MCF 10A (cell line): ENCODE measurements at regions not wholly inside any gene's neighbourhood (a gene's known extent, or its start where the extent isn't known, plus 50 kb on each side); places are given as distances from the start of the nearest gene placed in this dataset.
A peak's percentile ranks its signal among the peaks of the same experiment; 100 is the strongest.

Experiments used
- BruUV-seq: library from RNA; stranded (reverse); fragments of 400-500 nt; replicated peaks from 2 replicates; lab custom pipeline; 2021; lab: Mats Ljungman, UMichigan
- CTCF ChIA-PET: fragments of 300-600 bp; sonication (Branson Sonifier 250); formaldehyde crosslinking; extraction: SDS; loops from one replicate; lab custom pipeline; 2021; ENCODE audit warnings: antibody characterized with exemption, inconsistent platforms; lab: Yijun Ruan, JAX
- POLR2A ChIA-PET: fragments of 300-600, 350-650 bp; sonication (Branson Sonifier 250); formaldehyde crosslinking; extraction: SDS; loops from one replicate; lab custom pipeline; 2020; ENCODE audit warnings: antibody characterized with exemption, inconsistent platforms; lab: Yijun Ruan, JAX
- DNase-seq: peaks from one replicate; pipeline ENCODE4 v3.0.0-alpha.2; 2018; ENCODE audit not compliant: unreplicated experiment
- H3K27ac Mint-ChIP-seq: one replicate; pipeline ENCODE4 v1.8.0; 2022; ENCODE audit warnings: mild to moderate bottlenecking, low read depth, mixed read lengths; ENCODE audit not compliant: unreplicated experiment
- H3K27me3 Mint-ChIP-seq: one replicate; pipeline ENCODE4 v1.8.0; 2022; ENCODE audit warnings: mixed read lengths; ENCODE audit not compliant: insufficient read depth, unreplicated experiment
- H3K36me3 Mint-ChIP-seq: one replicate; pipeline ENCODE4 v1.8.0; 2022; ENCODE audit warnings: mild to moderate bottlenecking, moderate library complexity, mixed read lengths; ENCODE audit not compliant: insufficient read depth, unreplicated experiment
- H3K4me1 Mint-ChIP-seq: one replicate; pipeline ENCODE4 v1.8.0; 2022; ENCODE audit warnings: mixed read lengths; ENCODE audit not compliant: insufficient read depth, unreplicated experiment
- H3K4me3 Mint-ChIP-seq: one replicate; pipeline ENCODE4 v1.8.0; 2022; ENCODE audit warnings: mild to moderate bottlenecking, moderate library complexity, mixed read lengths; ENCODE audit not compliant: unreplicated experiment
- H3K9me3 Mint-ChIP-seq: one replicate; pipeline ENCODE4 v1.8.0; 2022; ENCODE audit warnings: mixed read lengths; ENCODE audit not compliant: unreplicated experiment
- CTCF ChIP-seq: fragments of 200-600 bp; IDR thresholded peaks from one replicate; pipeline ENCODE4 v1.8.0; 2022; ENCODE audit warnings: antibody characterized with exemption, mild to moderate bottlenecking; ENCODE audit not compliant: unreplicated experiment
- intact Hi-C: fragments of 100-400 bp; cut with micrococcal nuclease; formaldehyde crosslinking; loops from 2 replicates; pipeline ENCODE4 v1.14.1; 2022

- Mint-ChIP-seq H3K9me3 (no peaks in the 10 kb centered on the region), H3K4me3 (no peak overlapping the region), H3K27ac (no peak overlapping the region), H3K4me1 (peaks cover 5% of the 10 kb centered on the region), H3K36me3 (no peaks in the 10 kb centered on the region), H3K27me3 (no peaks in the 10 kb centered on the region)
- no TSS peak for BruUV-seq
- TF ChIP-seq CTCF: no peak
- POLR2A ChIA-PET: interaction anchor here (0.6 kb wide), 1 partner anchor 185 kb away, joined by 3 read pairs; no protein-coding TSS in a partner anchor
- intact Hi-C loops: no loop called here
- peak; percentile 60 for DNase-seq
- CTCF ChIA-PET: interaction anchor here (0.5 to 0.7 kb wide), 2 partner anchors 30 to 74 kb away, joined by 3 to 4 read pairs; no protein-coding TSS in a partner anchor
These were observed 102.8 kb upstream of the C1orf21 start for GRCh38 chr1:184283999-184284398.

- Mint-ChIP-seq H3K4me1 (peaks cover 5% of the 10 kb centered on the region), H3K9me3 (no peaks in the 10 kb centered on the region), H3K36me3 (no peaks in the 10 kb centered on the region), H3K27ac (peak overlapping the region; percentile 20), H3K4me3 (no peak overlapping the region), H3K27me3 (no peaks in the 10 kb centered on the region)
- POLR2A ChIA-PET: interaction anchor here (0.6 kb wide), 1 partner anchor 184 kb away, joined by 3 read pairs; no protein-coding TSS in a partner anchor
- DNase-seq: no peak
- no TSS peak for BruUV-seq
- intact Hi-C loops: no loop called here
- CTCF ChIA-PET: interaction anchor here (1.3 kb wide), 1 partner anchor 63 kb away, joined by 3 read pairs; no protein-coding TSS in a partner anchor
- no peak for TF ChIP-seq CTCF
These were observed 101.9 kb upstream of the C1orf21 start for GRCh38 chr1:184284900-184285299.

GRCh38 chr1:184285401-184286087 is 101.3 kb upstream of the C1orf21 start:
- Mint-ChIP-seq H3K36me3 (no peaks in the 10 kb centered on the region), H3K27me3 (no peaks in the 10 kb centered on the region), H3K4me1 (peaks cover 5% of the 10 kb centered on the region), H3K4me3 (no peak overlapping the region), H3K27ac (no peak overlapping the region), H3K9me3 (no peaks in the 10 kb centered on the region)
- ChIA-PET POLR2A (interaction anchor here (0.7 kb wide), 1 partner anchor 191 kb away, joined by 3 read pairs; no protein-coding TSS in a partner anchor), CTCF (interaction anchor here (1.3 kb wide), 1 partner anchor 63 kb away, joined by 3 read pairs; no protein-coding TSS in a partner anchor)
- no TSS peak for BruUV-seq
- TF ChIP-seq CTCF: no peak
- intact Hi-C loops: no loop called here
- no peak for DNase-seq

- CTCF ChIA-PET: interaction anchor here (0.6 to 0.9 kb wide), 2 partner anchors 10 to 84 kb away, joined by 3 to 4 read pairs; no protein-coding TSS in a partner anchor
- Mint-ChIP-seq H3K4me1 (peaks cover 5% of the 10 kb centered on the region), H3K9me3 (peaks cover 1% of the 10 kb centered on the region), H3K27me3 (no peaks in the 10 kb centered on the region), H3K36me3 (no peaks in the 10 kb centered on the region), H3K27ac (no peak overlapping the region), H3K4me3 (no peak overlapping the region)
- intact Hi-C loops: no loop called here
- DNase-seq: peak; percentile 70
- BruUV-seq: no TSS peak
- POLR2A ChIA-PET: no interaction called here
- no peak for TF ChIP-seq CTCF
These were observed 99.8 kb upstream of the C1orf21 start for GRCh38 chr1:184287001-184287400.
